ENCODE measurements at regions not wholly inside any gene's neighbourhood (a gene's known extent, or its start where the extent isn't known, plus 50 kb on each side); places are given as distances from the start of the nearest gene placed in this dataset.

DNA sequence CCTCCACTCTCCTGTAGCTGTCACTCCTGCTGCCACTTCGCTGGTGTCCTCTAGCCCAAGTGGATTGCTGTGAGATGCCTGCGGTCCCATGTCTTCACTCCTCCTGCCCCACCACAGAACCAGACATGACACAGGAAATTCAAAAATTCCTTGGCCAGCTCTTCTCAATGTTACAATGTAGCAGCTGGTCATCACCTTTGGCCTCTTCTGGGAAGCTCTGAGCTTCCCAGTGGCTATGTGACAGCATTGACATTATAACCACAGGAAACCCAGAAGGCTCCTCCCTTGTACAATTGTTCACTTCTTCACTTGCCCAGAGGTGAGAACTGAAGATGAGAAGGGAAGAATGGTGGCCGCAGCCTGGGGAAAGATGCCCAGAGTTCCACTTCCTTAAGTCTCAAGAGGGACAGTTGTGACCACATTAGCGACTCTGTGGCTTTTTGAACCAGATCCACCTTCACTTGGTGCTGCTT lies 76.1 kb upstream of the NAA20 start:
- no peak for TF ChIP-seq ZNF263 (CRISPR knock-in tag; IDR thresholded peaks at IDR 0.05)
- TF ChIP-seq U2AF2 (IDR thresholded peaks at IDR 0.05; ENCODE audit: low read depth, low read length) = no peak
- TF ChIP-seq ZNF317 (CRISPR knock-in tag; IDR thresholded peaks at IDR 0.05) = no peak
- TF ChIP-seq NCOA5 (CRISPR knock-in tag; IDR thresholded peaks at IDR 0.05) = no peak
- TF ChIP-seq ZNF782 (CRISPR knock-in tag; IDR thresholded peaks at IDR 0.05; ENCODE audit: borderline replicate concordance) = no peak
- TF ChIP-seq TBX3 (IDR thresholded peaks at IDR 0.05; ENCODE audit: borderline replicate concordance) = no peak
- TF ChIP-seq RXRA (CRISPR knock-in tag; IDR thresholded peaks at IDR 0.05) = no peak
- TF ChIP-seq ATF7-NPFF (CRISPR knock-in tag; IDR thresholded peaks at IDR 0.05; ENCODE audit: low read depth) = no peak
- TF ChIP-seq MAFF (IDR thresholded peaks at IDR 0.05; ENCODE audit: low read depth, low read length) = no peak
- TF ChIP-seq NFKB2 (CRISPR knock-in tag; IDR thresholded peaks at IDR 0.05; ENCODE audit: borderline replicate concordance) = no peak
- no peak for TF ChIP-seq ZNF124 (CRISPR knock-in tag; IDR thresholded peaks at IDR 0.05)
- TF ChIP-seq KLF6 (CRISPR knock-in tag; IDR thresholded peaks at IDR 0.05) = no peak
- no peak for TF ChIP-seq ZNF720 (CRISPR knock-in tag; IDR thresholded peaks at IDR 0.05)
- TF ChIP-seq RORA (CRISPR knock-in tag; IDR thresholded peaks at IDR 0.05) = no peak
- TF ChIP-seq YY1 (IDR thresholded peaks at IDR 0.05; ENCODE audit: insufficient read depth, insufficient replicate concordance, low read depth, low read length) = no peak
- no peak for TF ChIP-seq ZNF292 (CRISPR knock-in tag; IDR thresholded peaks at IDR 0.05; ENCODE audit: borderline replicate concordance, low read depth)
- no peak for TF ChIP-seq ZNF225 (CRISPR knock-in tag; IDR thresholded peaks at IDR 0.05)
- TF ChIP-seq NR3C1 (CRISPR knock-in tag; IDR thresholded peaks at IDR 0.05) = no peak
- TF ChIP-seq FIP1L1 (IDR thresholded peaks at IDR 0.05; ENCODE audit: borderline replicate concordance, insufficient read depth, low read depth, low read length) = no peak
- TF ChIP-seq ZNF143 (CRISPR knock-in tag; IDR thresholded peaks at IDR 0.05) = no peak
- Histone ChIP-seq H4K20me1 (ENCODE audit: insufficient read depth, low read length) (no peaks in the 10 kb centered on the region), H3K4me3 (replicated peaks in 1 of 3; ENCODE audit: insufficient read depth in 1 of 3, low read depth in 2 of 3, low read length in 3 of 3) (no peak overlapping the region), H3K4me2 (ENCODE audit: low read depth, low read length) (no peak overlapping the region), H3K27ac (ENCODE audit: extremely low read length, insufficient read depth, low read length) (no peak overlapping the region), H3K9ac (ENCODE audit: insufficient read depth, low read depth, low read length) (no peak overlapping the region), H3K27me3 (ENCODE audit: control insufficient read depth in 1 of 2, insufficient read depth in 2 of 2, low read length in 2 of 2) (no peaks in the 10 kb centered on the region), H3K36me3 (replicated peaks in 1 of 2; ENCODE audit: control insufficient read depth in 1 of 2, insufficient read depth in 2 of 2, low read length in 2 of 2) (no peaks in the 10 kb centered on the region), H3K4me1 (ENCODE audit: insufficient read depth, low read length) (peaks cover 65% of the 10 kb centered on the region), H3K79me2 (ENCODE audit: insufficient read depth, low read length) (no peaks in the 10 kb centered on the region), H3K9me3 (ENCODE audit: low read length) (no peaks in the 10 kb centered on the region), H2AFZ (ENCODE audit: low read length) (no peak overlapping the region)
- no TSS peak for BruUV-seq (replicated peaks)
- intact Hi-C loops (cut with micrococcal nuclease; ENCODE audit: unreplicated experiment) = no loop called here
- no peak for DNase-seq (ENCODE audit: low spot score)
- no peak for ATAC-seq
- FAIRE-seq = no peak
- ChIA-PET POLR2A (interaction anchor here (0.8 kb wide), 1 partner anchor 23 kb away, joined by 3 read pairs; no protein-coding TSS in a partner anchor), CTCF (ENCODE audit: low intra/inter-chr PET ratio, low total read pairs) (no interaction called here)
- WGBS (ENCODE audit: low lambda C conversion rate) = 76% methylated on average over 4 of the region's 4 CpGs
- in situ Hi-C loops (cut with HindIII; ENCODE audit: extremely low pct_ligation_motif_present, low pct_unique_long_range_greater_than_20kb) = no loop called here

Data from HepG2 (cell line).